ENCODE measurements at regions not wholly inside any gene's neighbourhood (a gene's known extent, or its start where the extent isn't known, plus 50 kb on each side); places are given as distances from the start of the nearest gene placed in this dataset.

DNA sequence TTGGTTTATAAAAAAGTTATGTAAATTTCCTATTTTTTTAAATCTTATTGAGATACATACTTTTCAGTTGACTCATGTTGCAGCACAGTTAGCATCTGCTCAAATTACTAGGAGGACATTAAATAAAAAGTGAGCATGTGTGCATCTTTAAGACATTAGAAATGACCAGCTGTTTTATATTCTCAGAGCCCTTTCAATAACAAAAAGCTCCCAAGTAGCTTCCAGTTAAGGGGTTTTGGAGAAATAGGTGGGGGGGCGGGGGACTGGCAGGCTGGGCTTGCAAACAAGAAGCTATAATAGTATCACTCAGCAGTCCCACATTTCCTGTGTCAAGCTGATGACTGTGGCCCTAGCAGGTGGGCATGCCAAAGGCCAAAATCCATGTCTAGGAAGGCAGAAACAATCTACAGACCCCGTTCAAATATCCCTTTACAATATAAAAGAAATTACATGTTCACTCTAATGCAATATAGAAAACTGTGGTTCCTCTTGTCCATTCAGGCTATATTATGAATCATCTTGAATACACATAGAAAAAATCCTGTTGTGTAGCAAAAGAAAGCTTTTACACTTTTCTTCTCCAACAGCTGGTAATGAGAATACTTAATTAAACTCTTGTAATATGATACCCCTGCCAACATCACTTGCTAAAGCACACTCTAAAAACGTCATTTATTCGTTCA, 1713.2 kb upstream of the SLC10A2 start:
- DNase-seq = no peak

DNA sequence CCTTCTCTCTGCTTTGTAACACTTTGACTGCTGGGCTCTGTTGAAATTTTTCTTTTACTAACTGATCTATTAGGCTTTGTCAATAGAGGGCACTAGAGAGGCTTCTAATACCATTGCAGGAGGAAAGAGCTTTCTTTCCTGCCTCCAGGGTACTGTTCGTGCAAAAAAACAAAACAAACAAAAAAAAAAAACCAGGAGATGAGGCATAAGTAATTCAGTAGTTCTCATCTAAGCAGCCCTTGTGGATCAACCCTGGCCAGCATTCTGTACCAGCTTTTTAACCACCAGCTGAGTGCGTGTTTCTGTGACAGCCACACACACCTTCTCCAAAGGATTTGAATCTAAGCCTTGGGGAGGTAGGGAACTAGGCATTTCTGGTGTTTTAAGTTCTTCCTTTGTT, 1707.6 kb upstream of the SLC10A2 start:
- DNase-seq = no peak

DNA sequence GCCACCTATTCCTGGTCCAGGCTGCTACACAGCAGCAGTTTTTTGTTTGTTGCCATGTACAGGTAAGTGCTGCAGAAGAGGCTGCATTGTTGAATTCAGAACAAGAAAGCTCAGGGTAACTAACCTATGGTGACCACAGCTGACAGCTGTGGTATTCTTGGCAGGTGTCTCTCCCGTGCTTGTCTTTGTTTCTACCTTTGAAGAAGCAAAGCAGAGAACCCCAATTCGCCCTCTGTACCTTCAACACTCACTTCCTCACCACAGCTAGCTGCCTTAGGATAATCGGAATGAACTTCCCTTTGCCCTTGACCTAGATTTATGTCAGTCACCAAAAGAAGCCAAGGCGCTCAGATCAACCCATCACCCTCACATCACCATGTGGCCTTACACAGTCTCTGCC, 1703.3 kb upstream of the SLC10A2 start:
- DNase-seq = no peak

DNA sequence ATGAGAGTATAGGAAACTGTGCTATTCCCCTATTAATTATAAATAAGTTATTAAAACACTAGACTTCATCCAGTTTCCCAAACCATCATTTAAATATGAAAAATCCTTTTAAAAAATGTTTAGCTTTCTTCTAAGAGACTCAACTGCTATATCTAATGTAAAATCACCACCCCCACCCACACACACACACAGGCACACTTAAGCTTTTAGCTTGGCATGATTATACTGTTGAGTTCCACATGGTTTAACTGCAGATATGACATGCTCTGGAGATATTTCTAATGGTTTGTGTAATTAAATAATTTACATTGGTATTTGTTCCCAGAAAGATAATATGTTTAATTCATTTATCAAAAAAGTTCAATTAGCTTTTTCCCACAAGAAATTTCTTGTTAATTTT, 1700.1 kb upstream of the SLC10A2 start:
- no peak for DNase-seq

DNA sequence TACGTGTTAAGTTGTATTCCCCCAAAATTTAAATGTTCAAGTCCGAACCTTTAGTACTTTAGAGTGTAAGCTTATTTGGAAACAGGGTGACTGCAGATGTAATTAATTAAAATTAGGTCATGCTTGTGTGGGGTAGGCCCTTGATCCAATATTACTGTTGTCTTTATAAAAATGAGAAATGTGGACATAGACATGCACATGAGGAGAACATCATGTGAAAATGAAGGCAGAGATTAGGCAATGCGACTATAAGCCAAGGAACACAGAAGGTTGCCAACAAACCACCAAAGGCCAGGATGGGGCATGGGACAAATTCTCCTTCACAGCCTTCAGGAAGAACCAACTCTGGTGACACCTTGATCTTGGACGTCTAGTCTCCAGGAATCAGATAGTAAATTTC, 1698.4 kb upstream of the SLC10A2 start:
- DNase-seq = no peak

DNA sequence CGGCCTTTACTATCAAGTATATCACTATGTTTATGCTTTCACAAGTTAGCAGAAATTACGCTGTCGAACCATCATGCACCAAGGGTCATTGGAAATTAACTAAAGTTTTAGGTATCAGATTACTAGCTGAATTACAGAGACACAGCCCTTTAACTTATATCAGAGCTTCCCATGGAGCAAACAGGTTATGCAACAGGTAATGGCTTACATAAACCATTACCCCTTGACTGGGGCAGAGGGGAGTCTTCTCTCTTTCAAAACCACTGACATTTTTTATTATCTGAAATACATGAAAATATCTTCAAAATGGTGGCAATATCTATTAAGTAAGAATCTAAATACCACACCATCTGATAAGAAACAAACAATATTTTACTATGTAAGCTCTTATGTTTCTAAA, 1692.9 kb upstream of the SLC10A2 start:
- DNase-seq = no peak

DNA sequence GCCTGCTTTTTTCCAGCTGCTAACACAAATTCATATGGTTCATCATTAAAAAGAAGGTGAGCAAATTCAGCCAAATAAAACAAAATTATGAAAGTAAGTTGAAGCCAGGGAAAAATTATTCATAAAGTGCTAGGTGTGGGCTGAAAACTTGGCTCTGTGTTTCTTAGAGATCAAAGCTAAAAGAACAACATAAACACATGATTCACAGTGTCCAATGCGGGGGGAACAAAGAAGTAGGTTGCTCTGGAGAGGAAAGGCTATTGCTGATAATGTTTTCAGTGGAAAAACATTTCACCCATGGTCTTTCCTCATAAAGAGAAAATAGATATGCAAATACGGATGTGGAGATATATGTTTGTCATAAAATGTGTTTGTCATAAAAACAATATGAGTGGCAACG, 1691.5 kb upstream of the SLC10A2 start:
- DNase-seq = no peak

DNA sequence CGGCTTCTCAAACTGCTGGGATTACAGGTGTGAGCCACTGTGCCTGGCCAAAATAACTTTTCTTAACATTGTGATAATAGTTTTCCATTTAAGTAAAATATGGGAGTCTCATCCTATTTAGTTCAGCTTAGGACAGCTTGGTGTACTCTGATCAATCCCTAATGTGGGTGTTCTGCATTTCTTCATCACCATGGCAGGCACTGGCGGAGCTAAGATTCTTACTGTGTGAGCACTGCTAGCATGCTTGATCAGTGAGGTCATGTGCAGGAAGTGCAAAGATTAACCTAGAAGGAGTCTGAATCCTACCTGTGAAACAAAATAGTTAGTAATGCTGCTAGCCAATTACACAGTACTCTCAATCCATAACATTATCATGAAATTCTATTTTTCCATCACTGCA, 1684.2 kb upstream of the SLC10A2 start:
- no peak for DNase-seq

DNA sequence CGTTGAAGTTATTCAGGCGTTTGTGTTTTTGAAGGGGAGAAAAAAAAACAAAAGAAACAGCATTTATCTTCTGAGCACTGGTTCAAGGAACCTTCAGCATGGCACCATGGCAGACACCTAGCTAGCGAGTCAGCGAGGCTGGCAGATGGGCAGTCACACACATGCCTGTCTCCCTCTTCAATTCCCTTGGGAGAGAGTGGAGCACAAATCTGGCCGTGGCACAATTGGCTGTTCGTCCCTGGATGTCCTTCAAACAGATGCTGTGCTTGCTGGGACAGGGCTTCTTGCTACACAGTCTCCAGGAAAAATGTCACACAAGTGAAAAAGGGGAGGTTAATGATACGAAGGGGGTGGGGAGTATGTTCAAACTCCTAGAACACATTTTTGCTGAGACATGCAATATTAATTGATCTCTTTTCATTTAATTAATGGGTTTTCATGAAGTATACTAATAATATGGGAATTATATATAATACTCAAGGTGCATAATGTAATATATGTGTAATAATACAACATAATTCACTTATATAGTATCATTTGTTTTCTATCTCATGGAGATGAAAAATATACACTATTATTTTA, 1674.5 kb upstream of the SLC10A2 start:
- DNase-seq = no peak

DNA sequence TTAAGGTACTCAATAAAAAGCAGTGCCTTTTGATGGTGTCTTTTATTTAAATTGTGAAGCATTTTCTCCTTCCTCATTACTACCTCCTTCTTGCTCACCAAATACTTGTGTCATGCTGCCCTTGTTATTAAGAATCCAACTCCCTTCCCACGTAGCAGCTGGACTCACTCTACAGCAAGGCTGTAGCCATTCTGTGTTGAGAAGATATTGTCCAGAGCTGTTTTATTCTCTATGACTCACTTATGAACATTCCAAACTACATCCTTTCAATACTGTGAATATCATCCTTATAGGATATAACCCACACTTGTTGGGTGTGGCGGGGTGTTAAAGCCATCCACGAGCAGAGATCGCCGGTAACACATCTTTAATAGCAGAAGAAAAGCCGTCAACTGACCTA, 1671.5 kb upstream of the SLC10A2 start:
- DNase-seq = no peak

DNA sequence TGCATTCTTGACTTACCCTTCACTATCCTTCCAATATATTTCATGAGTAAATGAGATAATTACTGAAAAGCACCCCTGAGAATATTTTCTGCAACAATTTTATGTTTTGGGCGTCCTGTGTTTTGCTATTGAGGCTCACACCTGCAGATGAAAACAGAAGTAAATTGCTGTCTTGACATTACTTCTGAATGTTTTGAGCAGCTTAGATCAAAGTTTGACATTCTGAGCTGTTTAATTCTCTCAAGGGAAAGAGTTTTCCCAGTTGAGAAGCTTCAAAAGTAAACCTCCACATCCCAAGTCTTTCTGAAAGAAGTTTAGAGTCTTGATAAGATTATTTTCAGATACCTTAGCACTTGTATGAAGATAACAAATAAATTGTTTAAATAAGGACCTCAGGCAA, 1667.2 kb upstream of the SLC10A2 start:
- no peak for DNase-seq

DNA sequence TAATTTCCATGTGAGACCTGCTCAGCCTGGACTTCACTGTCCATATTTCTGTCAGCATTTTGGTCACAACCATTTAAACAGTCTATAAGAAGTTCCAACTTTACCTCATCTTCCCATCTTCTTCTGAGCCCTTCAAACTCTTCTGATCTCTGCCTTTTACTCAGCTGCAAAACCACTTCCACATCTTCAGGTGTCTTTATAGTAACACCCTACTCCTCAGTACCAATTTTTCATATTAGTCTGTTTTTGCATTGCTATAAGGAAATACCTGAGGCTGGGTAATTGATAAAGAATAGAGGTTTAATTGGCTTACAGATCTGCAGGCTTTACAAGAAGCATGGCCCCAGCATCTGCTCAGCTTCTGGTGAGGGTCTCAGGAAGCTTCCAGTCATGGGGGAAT, 1648.9 kb upstream of the SLC10A2 start:
- no peak for DNase-seq

DNA sequence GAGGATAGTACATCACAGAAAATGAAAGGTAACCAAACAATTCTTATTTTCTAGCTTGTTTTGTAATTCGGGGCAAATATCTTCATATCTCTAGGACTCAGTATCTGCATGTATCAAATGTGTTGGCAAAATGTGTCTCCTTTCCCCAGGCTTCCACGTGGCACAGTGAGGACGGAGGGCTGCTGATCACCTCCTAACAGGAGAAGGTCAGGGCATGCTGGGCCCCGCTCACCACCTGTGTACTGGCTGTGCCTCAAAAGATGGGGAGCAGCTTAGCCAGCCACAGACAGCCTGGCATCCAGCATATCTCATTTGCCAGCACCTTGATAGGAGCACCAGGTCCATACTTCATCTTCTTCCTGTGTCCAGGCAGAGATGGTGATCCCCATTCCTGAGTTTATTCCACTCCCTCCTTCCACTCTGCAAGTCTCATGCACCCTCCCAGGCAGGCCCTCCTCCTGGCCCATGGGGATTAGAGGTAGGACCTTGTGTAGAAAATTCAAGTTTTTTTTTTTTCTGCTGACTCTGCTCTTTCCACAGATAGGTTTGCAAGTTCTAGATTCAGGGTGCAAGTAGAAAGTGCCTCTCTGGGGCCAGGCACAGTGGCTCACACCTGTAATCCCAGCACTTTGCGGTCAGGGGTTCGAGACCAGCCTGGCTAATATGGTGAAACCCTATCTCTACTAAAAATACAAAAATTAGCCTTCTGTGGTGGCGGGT, 1639.0 kb upstream of the SLC10A2 start:
- DNase-seq = no peak

DNA sequence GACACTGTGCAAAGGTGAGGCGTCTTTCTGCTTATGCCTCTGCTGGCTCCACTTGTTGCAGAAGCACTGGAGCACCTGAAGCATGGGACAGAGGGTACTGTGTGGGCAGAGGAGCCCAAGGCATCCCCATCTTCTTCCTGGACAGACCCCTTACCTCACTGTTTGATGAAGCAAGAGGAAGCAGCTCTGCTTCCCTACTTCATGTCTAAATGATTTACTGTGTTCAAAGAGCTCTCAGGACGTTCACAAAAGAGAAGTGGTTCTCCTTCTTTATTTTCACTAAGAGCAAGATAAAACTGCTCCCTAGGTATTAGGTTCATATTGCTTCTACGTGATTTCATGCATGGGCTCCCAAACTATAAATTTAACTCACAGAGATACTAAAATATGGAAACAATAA, 1635.4 kb upstream of the SLC10A2 start:
- no peak for DNase-seq

DNA sequence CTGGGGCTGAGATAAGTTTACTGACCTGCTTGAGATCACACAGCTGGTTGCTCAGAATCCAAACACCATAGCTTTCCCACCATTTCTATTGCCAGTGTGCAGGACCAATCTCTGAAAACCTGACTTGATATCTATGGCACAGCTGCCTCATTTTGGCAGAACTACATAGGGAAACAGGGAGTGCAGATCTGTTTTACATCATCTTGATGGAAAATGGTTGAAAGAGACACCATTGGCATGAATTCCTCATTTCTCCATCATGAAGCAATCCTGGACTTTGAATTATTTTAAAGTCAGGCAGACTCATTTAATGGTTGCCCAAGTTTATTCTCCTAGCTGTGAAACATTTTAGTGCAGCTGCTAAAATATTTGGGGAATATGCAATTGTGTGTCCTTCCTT, 1628.2 kb upstream of the SLC10A2 start:
- DNase-seq = no peak

DNA sequence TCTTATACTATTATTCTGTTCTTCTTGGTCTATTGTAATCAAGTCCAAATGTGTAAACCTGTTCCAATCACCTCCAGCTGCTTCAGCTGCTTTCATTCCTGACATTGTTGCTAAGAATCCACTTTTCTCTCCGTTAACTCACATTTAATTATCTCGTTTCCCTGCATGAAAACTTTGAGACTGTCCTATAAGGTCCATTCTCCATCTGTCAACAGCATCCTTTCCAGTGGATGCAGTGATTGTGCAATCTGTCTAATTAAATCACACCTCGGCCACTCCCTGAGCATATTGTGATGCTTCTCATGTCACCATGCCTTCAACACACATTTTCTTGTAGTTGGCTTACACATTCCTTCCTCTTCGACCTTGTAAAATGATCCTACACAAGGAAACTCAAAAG, 1626.9 kb upstream of the SLC10A2 start:
- DNase-seq = no peak

DNA sequence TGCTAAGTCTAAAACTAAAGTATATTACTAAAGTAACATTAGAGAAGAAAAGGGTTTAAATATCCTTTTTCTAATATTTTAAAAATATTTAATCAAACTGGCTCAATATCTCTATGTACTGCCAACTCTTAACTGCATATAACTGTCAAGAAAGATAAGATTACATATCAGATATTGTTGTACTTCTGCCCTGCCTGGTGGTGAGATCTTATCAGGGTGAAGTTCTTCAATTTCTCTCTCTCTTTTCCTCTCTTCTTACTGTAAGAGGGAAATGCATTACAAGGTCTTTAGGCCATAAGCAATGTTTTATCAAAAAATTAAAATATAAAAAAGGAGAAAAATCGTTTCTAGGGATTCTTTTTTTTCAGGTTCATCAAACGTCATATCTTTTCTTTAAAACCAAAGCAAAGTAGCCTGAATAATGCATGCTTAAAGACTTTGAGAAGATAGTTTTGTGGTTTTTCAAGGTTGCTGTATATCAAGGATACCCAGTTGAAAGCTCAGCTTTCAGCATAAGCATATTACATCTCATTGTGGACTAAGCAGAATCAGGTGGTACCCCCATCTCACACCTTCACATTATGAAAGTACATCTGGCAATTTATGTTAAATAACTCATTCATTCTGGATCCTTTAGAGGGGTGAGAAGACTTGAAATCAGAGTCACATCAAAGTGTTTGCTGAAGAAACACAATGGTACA, 1625.7 kb upstream of the SLC10A2 start:
- no peak for DNase-seq

DNA sequence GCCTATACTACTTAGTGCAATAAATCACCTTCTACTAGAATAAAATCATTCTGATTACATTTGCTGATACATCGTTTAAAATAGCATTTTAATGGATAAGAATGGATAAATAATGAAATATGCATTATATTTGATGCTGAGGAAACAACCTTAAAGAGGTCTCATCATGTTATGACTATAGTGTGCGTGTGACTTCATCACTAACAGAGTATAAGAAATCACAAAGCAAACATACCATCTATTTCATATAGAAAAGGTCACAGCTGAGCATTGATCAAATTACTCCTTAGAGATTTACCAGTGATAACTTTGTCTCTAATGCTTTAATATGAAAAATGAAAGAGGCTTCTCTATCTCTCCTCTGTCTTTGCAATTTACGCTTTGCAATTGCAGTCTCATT, 1620.3 kb upstream of the SLC10A2 start:
- no peak for DNase-seq

DNA sequence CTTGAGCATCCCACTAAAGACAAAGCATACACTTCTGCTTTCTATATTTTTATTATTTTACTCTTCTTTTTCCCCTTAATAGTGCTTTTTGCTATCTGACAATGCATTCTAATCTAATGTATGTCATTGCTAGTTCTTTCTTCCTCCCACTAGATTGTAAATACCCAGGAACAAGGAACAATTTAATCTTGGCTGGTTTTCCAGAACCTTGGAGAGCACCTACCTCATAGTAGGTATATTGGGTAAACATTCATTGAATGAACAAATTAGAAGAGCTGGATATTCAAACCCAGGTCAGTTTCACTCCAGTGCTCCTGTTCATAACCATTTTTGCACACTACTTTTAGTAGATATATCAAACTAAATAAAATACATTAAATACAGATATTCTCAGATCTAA, 1617.6 kb upstream of the SLC10A2 start:
- DNase-seq = no peak

DNA sequence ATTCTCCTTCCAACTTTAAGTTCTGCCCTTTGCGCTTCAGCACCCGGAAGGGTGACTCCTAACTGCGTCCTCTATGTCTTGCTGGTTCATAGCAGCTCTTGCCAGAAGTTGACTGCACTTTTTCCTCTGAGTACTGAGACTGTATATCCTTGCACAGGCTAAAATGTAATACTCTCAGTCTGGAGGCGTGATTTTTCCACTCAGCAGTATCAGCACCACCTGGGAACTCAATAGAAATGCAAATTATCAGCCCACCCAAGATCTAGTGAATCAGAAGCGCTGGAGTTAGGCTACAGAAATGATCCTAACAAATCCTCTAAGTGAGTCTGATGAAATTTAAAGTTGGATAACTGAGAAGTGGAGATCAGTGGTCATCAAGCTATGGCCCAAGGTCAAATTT, 1611.9 kb upstream of the SLC10A2 start:
- no peak for DNase-seq

DNA sequence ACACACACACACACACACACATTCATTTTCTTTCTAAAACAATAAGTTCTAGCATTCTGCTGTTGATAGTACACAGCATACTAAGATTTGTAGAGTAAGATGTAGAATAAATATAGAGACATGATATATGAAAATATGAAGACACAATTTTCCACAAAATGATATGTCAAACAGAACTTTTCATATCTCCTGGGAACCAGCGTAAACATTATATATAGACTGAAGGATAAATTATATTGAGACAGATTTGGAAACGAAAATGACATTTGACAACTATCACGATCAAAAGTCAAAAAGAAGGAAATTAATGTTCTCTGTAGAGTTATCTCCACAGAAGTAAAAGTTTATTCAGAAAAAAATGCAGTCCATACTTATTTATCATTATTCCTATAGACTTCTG, 1605.7 kb upstream of the SLC10A2 start:
- DNase-seq = no peak

DNA sequence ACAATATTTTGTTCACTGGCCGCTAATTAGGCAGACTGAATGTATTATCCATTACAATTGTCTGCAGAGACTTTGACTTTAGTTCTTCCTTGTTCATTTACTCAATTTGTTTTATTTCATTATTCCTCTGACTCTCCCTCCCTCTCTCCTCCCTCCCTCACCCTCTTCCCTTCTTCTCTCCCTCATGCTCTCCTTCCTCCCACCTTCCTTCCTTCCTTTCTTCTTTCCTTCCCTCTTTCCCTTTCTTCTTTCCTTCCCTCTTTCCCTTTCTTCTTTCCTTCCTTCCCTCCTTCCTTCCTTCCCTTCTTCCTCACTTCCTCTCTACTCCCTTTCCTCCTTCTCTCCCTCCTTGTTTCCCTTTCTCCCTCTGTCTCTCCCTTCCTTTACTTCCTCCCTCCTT, 1591.0 kb upstream of the SLC10A2 start:
- DNase-seq = no peak

DNA sequence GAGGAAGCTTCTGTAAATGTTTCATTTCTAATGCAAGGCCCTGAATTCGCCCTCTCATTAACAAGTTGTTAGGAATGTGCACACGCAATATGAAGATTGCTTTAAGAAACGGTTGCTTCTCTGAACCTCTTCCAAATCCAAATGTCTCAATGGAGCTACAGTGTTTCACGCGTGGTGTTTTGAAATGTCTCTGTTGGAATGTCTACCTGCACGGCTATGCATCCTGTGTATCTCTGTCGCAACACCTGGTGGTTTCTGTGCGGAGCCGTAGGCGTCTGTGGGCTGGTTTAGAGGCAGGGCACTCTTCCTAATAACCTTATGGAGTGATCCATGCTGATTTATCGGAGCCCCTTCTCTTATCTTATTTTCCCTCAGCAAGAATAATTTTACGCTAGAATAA, 1584.2 kb upstream of the SLC10A2 start:
- DNase-seq = no peak

DNA sequence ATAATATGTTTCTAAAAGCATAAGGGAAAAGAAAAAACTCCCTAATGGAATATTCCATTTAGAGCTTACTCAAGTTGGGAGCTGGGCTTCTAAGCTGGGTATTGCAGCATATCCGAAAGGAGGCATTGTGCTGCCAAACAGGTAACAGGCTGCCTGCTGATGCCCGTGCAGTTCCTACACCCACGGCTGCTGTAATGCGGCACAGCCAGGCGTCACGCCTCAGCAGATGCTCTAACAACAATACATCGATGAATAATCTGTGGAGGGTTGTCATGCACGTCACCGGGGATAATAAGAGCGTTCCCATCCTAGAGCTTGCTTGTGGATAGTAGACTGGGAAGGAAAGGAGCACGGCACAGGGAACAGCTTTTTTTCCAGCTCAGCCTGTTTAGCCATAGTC, 1582.1 kb upstream of the SLC10A2 start:
- no peak for DNase-seq

All from activated naive CD4-positive, alpha-beta T cell treated with anti-CD3 and anti-CD28 coated beads, Interleukin-2, amount 50 U/mL, for 16 hours (primary cell).